ENCODE measurements at regions not wholly inside any gene's neighbourhood (a gene's known extent, or its start where the extent isn't known, plus 50 kb on each side); places are given as distances from the start of the nearest gene placed in this dataset.

GRCh38 chr2:38483776-38484501 lies 106.9 kb upstream of the ATL2 start:
- no peak for TF ChIP-seq CTCF (IDR thresholded peaks at IDR 0.05; ENCODE audit: extremely low read depth in 1 of 2, insufficient read depth in 1 of 2, low read depth in 1 of 2, low read length in 2 of 2)
- TF ChIP-seq POLR2AphosphoS5 (IDR thresholded peaks at IDR 0.05; ENCODE audit: insufficient read depth, low read depth, low read length), result no peak
- no peak for TF ChIP-seq EZH2 (IDR thresholded peaks at IDR 0.05; ENCODE audit: borderline replicate concordance, low read depth, low read length, severe bottlenecking)
- TF ChIP-seq POLR2A (IDR thresholded peaks at IDR 0.05; ENCODE audit: low read depth, low read length), result no peak
- TF ChIP-seq MAX (IDR thresholded peaks at IDR 0.05; ENCODE audit: insufficient read depth, insufficient read length), result no peak
- no peak for TF ChIP-seq JUN (IDR thresholded peaks at IDR 0.05; ENCODE audit: borderline replicate concordance, insufficient read depth, insufficient read length, low read depth)
- no peak for TF ChIP-seq FOS (IDR thresholded peaks at IDR 0.05; ENCODE audit: borderline replicate concordance, insufficient read depth, low read length)
- no peak for TF ChIP-seq MYC (IDR thresholded peaks at IDR 0.05; ENCODE audit: low read depth, low read length)
- TF ChIP-seq GATA2 (IDR thresholded peaks at IDR 0.05; ENCODE audit: insufficient read depth, insufficient read length, low read depth, low read length), result no peak
